ENCODE measurements at regions not wholly inside any gene's neighbourhood (a gene's known extent, or its start where the extent isn't known, plus 50 kb on each side); places are given as distances from the start of the nearest gene placed in this dataset.

- POLR2A ChIA-PET, result no interaction called here
- dilution Hi-C loops (cut with MboI; ENCODE audit: extremely low pct_ligation_motif_present, low sequenced_read_pairs), result no loop called here
- no peak overlapping the region for H3K4me3 ChIP-seq (replicated peaks in 1 of 3; ENCODE audit: insufficient read depth in 1 of 3, low read depth in 1 of 3, low read length in 3 of 3)
These were observed 259.6 kb upstream of the ATP2B1 start for GRCh38 chr12:89968151-89968700.

More at GRCh38 chr12:89968151-89968700, 259.6 kb upstream of the ATP2B1 start:
- no peaks in the 10 kb centered on the region for H3K9me1 ChIP-seq (replicated peaks; ENCODE audit: control insufficient read depth, extremely low read depth, insufficient read depth, low read length)
- no peaks in the 10 kb centered on the region for H3K4me1 ChIP-seq (ENCODE audit: control insufficient read depth, extremely low read depth, insufficient read depth, low read length)
- H3K9ac ChIP-seq (replicated peaks; ENCODE audit: extremely low read depth, insufficient read depth, low read length), result no peak overlapping the region
- no peaks in the 10 kb centered on the region for H3K27me3 ChIP-seq (ENCODE audit: control insufficient read depth in 2 of 2, insufficient read depth in 2 of 2, low read length in 2 of 2)
- no peaks in the 10 kb centered on the region for H4K20me1 ChIP-seq (replicated peaks; ENCODE audit: control insufficient read depth, extremely low read depth, insufficient read depth, low read length)
- H3K79me2 ChIP-seq (ENCODE audit: control insufficient read depth, insufficient read depth, low read length), result no peaks in the 10 kb centered on the region
- DNase-seq (ENCODE audit: low read depth, low spot score) (no peak), FAIRE-seq (no peak)
- H3K36me3 ChIP-seq (ENCODE audit: control insufficient read depth in 2 of 2, extremely low read depth in 1 of 2, insufficient read depth in 2 of 2, low read length in 2 of 2), result no peaks in the 10 kb centered on the region
- BruUV-seq (replicated peaks), result no TSS peak
- no peak overlapping the region for H3K27ac ChIP-seq (ENCODE audit: insufficient read depth, low read depth, low read length)
- H3K4me2 ChIP-seq (ENCODE audit: insufficient read depth, low read length), result no peak overlapping the region
- intact Hi-C loops (cut with micrococcal nuclease), result no loop called here
- no peak overlapping the region for H2AFZ ChIP-seq (ENCODE audit: low read depth, low read length)
- no peaks in the 10 kb centered on the region for H3K9me3 ChIP-seq (replicated peaks; ENCODE audit: control insufficient read depth, insufficient read depth, low read length)
- TF ChIP-seq GATA2 (IDR thresholded peaks at IDR 0.05; ENCODE audit: insufficient read depth, insufficient read length, low read depth, low read length) (no peak), POLR2AphosphoS5 (IDR thresholded peaks at IDR 0.05; ENCODE audit: insufficient read depth, low read depth, low read length) (no peak), MYC (IDR thresholded peaks at IDR 0.05; ENCODE audit: low read depth, low read length) (no peak), EZH2 (IDR thresholded peaks at IDR 0.05; ENCODE audit: borderline replicate concordance, low read depth, low read length, severe bottlenecking) (no peak), FOS (IDR thresholded peaks at IDR 0.05; ENCODE audit: borderline replicate concordance, insufficient read depth, low read length) (no peak), MAX (IDR thresholded peaks at IDR 0.05; ENCODE audit: insufficient read depth, insufficient read length) (no peak), POLR2A (IDR thresholded peaks at IDR 0.05; ENCODE audit: low read depth, low read length) (no peak), JUN (IDR thresholded peaks at IDR 0.05; ENCODE audit: borderline replicate concordance, insufficient read depth, insufficient read length, low read depth) (no peak), CTCF (IDR thresholded peaks at IDR 0.05; ENCODE audit: extremely low read depth in 1 of 2, insufficient read depth in 1 of 2, low read depth in 1 of 2, low read length in 2 of 2) (no peak)
- CTCF ChIA-PET, result no interaction called here
